Stomach (tissue), 8 donors: ENCODE measurements at regions not wholly inside any gene's neighbourhood (a gene's known extent, or its start where the extent isn't known, plus 50 kb on each side); places are given as distances from the start of the nearest gene placed in this dataset.
A peak's percentile ranks its signal among the peaks of the same experiment; 100 is the strongest.

Experiments
- DNase-seq, 2 donors: peaks; one replicate each; pipeline versions ENCODE4 v3.0.0 to v3.0.0-alpha.2; 2013 to 2019
- H3K27ac ChIP-seq, 5 donors: fragments of 200-600 bp in 4 of 5; sonication (generic) in 4 of 5; one replicate each; pipeline ENCODE4 v1.5.1; 2013 to 2019; ENCODE audit warnings: mild to moderate bottlenecking in 1 of 5, moderate library complexity in 1 of 5
- H3K27me3 ChIP-seq, 3 donors: fragments of 200-600 bp; sonication (generic); one replicate each; pipeline ENCODE4 v1.5.1; 2017 to 2019; ENCODE audit warnings: mixed run types in 1 of 3
- H3K36me3 ChIP-seq, 4 donors: fragments of 200-600 bp; sonication (generic); 1 replicate in 3 of 4; 2 replicates in 1 of 4; pipeline ENCODE4 v1.5.1; 2016 to 2019
- H3K4me1 ChIP-seq, 4 donors: fragments of 200-600 bp; sonication (generic); one replicate each; pipeline ENCODE4 v1.5.1; 2016 to 2019
- H3K4me3 ChIP-seq, 4 donors: fragments of 200-600 bp; sonication (generic) in 3 of 4; one replicate each; pipeline ENCODE4 v1.5.1; 2016 to 2019; ENCODE audit warnings: mild to moderate bottlenecking in 1 of 4
- H3K9me3 ChIP-seq, 4 donors: fragments of 200-600 bp; sonication (generic); one replicate each; pipeline ENCODE4 v1.5.1; 2016 to 2019
- EP300 ChIP-seq: sonication (generic); formaldehyde crosslinking; IDR thresholded peaks from one replicate; pipeline ENCODE4 v1.6.1; 2017; ENCODE audit warnings: antibody characterized with exemption
- POLR2A ChIP-seq, 4 donors: fragments of 450-650 bp; IDR thresholded peaks; one replicate each; pipeline ENCODE4 v1.6.1; 2016; ENCODE audit warnings: antibody characterized with exemption in 4 of 4, control low read depth in 2 of 4, mild to moderate bottlenecking in 1 of 4, moderate library complexity in 1 of 4
- POLR2AphosphoS5 ChIP-seq, 3 donors: sonication (generic); formaldehyde crosslinking; IDR thresholded peaks; one replicate each; pipeline ENCODE4 v1.6.1; 2016; ENCODE audit warnings: antibody characterized with exemption in 3 of 3
- WGBS, 5 donors: extraction: QIAGEN DNeasy Blood & Tissue Kit in 3 of 5; methylation state at CpG; one replicate each; pipeline versions ENCODE4 v1.1.5 to v1.1.7; 2013 to 2018; 5-methylcytosine and 5-hydroxymethylcytosine counted together
- intact Hi-C: fragments of 100-400 bp; cut with DNase I; formaldehyde crosslinking; loops from one replicate; pipeline ENCODE4 v1.15.1; 2023; ENCODE audit warnings: low total_unique reads
- TF ChIP-seq, protein P1 (sequence below), 7 experiments: fragments of 450-650 bp in 4 of 7; fragments of 200-600 bp in 3 of 7; sonication (generic) in 3 of 7; IDR thresholded peaks; one replicate each; pipeline ENCODE4 v1.5.1; 2016 to 2019; ENCODE audit warnings: antibody characterized with exemption in 7 of 7, control low read depth in 2 of 7, mild to moderate bottlenecking in 1 of 7
- donor health status: healthy with polysubstance abuse.
- donor health status: Bipolar disorder and iron deficiency.
- donor health status: healthy.

DNA sequence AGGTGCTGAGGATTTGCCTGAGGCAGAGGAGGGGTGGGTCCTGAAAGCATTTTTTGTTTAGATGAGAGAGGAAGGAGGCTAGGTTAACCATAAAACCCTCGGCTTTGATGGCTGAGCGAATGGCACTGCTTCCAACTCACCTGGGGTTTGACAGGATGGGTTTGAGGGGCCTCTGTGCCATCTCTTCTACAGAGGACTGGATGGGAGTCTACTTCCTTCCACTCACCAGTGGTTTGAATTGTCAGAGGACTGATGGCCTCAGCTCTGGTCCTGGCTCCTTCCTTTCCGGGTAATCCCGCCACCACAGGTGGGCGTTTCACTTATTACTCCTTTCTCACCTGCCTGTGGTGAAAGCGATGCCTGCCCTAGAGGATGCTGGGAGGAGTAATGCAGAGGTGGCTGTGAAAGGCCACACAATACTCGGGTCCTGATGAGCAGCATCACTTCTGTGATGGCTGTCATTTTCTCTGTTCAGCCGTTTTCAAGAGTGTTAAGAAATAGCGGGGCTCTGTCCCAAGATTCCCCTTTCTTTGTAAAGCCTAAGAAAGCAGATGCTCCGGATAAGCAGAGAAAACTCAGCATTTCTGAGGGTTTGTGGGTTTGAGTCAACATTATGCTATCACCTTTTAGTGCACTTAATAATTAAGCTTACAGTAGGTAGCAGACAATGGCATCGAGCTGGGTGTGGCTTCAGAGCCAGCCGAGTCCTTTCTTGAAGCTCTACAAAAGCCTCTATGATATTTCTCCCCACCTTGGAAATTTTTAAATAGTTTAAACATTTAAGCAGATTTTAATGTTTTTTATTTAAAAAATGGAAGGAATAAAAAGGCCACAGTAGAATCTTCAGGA lies 220.7 kb downstream of the HLX start:
- Histone ChIP-seq H3K27me3 (no peaks in the 10 kb centered on the region), H3K36me3 (no peaks in the 10 kb centered on the region), H3K4me1 (peaks cover 0 to 20% (median 0%) of the 10 kb centered on the region in 4 donors), H3K4me3 (no peak overlapping the region), H3K27ac (peak overlapping the region in 2 of 5 donors; percentile 38 to 71), H3K9me3 (no peaks in the 10 kb centered on the region)
- intact Hi-C loops, result no loop called here
- WGBS, 5 donors, result 73 to 83% (median 76%) methylated on average over 12 of the region's 12 CpGs
- no peak for DNase-seq
- TF ChIP-seq EP300 (no peak), POLR2A (IDR thresholded peaks at IDR 0.05) (no peak), POLR2AphosphoS5 (IDR thresholded peaks at IDR 0.05) (no peak)
- TF ChIP-seq, protein P1, sequence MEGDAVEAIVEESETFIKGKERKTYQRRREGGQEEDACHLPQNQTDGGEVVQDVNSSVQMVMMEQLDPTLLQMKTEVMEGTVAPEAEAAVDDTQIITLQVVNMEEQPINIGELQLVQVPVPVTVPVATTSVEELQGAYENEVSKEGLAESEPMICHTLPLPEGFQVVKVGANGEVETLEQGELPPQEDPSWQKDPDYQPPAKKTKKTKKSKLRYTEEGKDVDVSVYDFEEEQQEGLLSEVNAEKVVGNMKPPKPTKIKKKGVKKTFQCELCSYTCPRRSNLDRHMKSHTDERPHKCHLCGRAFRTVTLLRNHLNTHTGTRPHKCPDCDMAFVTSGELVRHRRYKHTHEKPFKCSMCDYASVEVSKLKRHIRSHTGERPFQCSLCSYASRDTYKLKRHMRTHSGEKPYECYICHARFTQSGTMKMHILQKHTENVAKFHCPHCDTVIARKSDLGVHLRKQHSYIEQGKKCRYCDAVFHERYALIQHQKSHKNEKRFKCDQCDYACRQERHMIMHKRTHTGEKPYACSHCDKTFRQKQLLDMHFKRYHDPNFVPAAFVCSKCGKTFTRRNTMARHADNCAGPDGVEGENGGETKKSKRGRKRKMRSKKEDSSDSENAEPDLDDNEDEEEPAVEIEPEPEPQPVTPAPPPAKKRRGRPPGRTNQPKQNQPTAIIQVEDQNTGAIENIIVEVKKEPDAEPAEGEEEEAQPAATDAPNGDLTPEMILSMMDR (IDR thresholded peaks at IDR 0.05), result no peak

- no peak overlapping the region for H3K4me3 ChIP-seq
- DNase-seq, result no peak
- peak overlapping the region in 3 of 5 donors; percentile 8 to 71 (median 38) for H3K27ac ChIP-seq
- 27 to 47% (median 42%) methylated on average over 3 of the region's 3 CpGs for WGBS, 5 donors
- intact Hi-C loops, result no loop called here
- no peaks in the 10 kb centered on the region for H3K27me3 ChIP-seq
- H3K9me3 ChIP-seq, result no peaks in the 10 kb centered on the region
- H3K4me1 ChIP-seq, result peaks cover 0 to 20% (median 0%) of the 10 kb centered on the region in 4 donors
- TF ChIP-seq, protein P1 (IDR thresholded peaks at IDR 0.05), result no peak
- TF ChIP-seq POLR2AphosphoS5 (IDR thresholded peaks at IDR 0.05), result peak in 1 of 3 donors; percentile 22
- no peak for TF ChIP-seq EP300
- H3K36me3 ChIP-seq, result no peaks in the 10 kb centered on the region
Measured at GRCh38 chr1:221100611-221101010, 221.4 kb downstream of the HLX start.

DNA sequence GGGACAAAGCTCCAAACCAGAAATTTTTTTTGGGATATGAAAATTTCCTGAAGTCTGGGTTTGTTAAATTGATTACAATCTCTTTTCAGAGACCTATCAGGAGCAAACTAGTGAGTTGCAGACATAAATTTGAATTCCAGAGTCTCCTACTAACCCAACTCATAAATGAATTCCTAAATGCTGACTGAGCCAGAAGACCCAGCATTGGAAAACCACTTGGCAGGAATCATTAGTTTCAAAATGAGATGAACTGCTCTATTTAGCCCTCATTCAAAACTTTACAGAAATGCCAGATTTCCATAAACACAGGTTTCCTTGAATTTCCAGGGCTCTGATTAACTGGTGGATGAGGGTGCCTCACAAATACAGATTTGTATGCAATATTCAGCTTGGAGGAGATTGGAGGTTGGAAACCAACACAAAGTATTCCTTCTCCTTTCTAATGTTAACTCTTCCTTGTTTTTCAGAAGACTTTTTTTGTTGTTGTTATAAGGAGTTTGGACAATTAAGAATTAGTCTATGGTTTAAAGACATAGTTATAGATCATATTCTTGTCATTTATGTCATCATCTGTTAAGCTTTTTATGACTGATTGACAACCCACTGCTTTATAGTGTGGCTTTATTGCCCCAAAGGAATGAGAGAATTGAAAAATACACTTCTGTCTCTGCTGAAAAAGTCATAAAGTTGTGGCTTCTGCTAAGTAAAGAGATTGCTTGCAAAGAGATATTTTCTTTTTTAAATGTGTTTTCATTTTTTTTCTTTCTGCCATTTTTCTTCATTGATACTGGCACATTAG lies 222.8 kb downstream of the HLX start:
- Histone ChIP-seq H3K36me3 (no peaks in the 10 kb centered on the region), H3K9me3 (no peaks in the 10 kb centered on the region), H3K4me1 (peaks cover 0 to 20% (median 0%) of the 10 kb centered on the region in 4 donors), H3K27me3 (no peaks in the 10 kb centered on the region), H3K4me3 (no peak overlapping the region), H3K27ac (no peak overlapping the region)
- TF ChIP-seq POLR2AphosphoS5 (IDR thresholded peaks at IDR 0.05) (no peak), POLR2A (IDR thresholded peaks at IDR 0.05) (no peak), EP300 (no peak)
- TF ChIP-seq, protein P1 (IDR thresholded peaks at IDR 0.05), result no peak
- DNase-seq, result no peak
- intact Hi-C loops, result no loop called here

GRCh38 chr1:221104596-221104995 lies 225.4 kb downstream of the HLX start:
- Histone ChIP-seq H3K9me3 (no peaks in the 10 kb centered on the region), H3K4me1 (peaks cover 0 to 20% (median 0%) of the 10 kb centered on the region in 4 donors), H3K36me3 (no peaks in the 10 kb centered on the region), H3K4me3 (no peak overlapping the region), H3K27ac (no peak overlapping the region), H3K27me3 (no peaks in the 10 kb centered on the region)
- 77 to 93% (median 89%) methylated on average over 3 of the region's 3 CpGs for WGBS, 5 donors
- intact Hi-C loops, result no loop called here
- TF ChIP-seq, protein P1 (IDR thresholded peaks at IDR 0.05), result no peak
- TF ChIP-seq EP300 (no peak), POLR2A (IDR thresholded peaks at IDR 0.05) (no peak), POLR2AphosphoS5 (IDR thresholded peaks at IDR 0.05) (no peak)
- DNase-seq, result no peak
